Left ventricle myocardium superior (tissue), 1 donor: ENCODE measurements at regions not wholly inside any gene's neighbourhood (a gene's known extent, or its start where the extent isn't known, plus 50 kb on each side); places are given as distances from the start of the nearest gene placed in this dataset.
"Not testable (repeated sequence)": the region's sequence is repeated elsewhere in the genome, so short reads cannot be mapped to it uniquely, and the experiment has no call there.

ENCODE experiments used
- ATAC-seq: fragments of 200-7000 bp; cut with Tn5 transposase; one replicate; pipeline ENCODE4 v1.9.1; 2020; ENCODE audit warnings: mild to moderate bottlenecking, moderate library complexity
- DNase-seq: peaks from one replicate; pipeline ENCODE4 v3.0.0-alpha.2; 2020
- intact Hi-C: fragments of 100-400 bp; cut with micrococcal nuclease; formaldehyde crosslinking; loops from one replicate; pipeline ENCODE4 v1.11.0; 2022
- donor health status: DM: no; HTN: yes; CAD: no; lungs with severe emphysema.

- intact Hi-C loops: no loop called here
- ATAC-seq (no peak), DNase-seq (no peak)
Observed at GRCh38 chr2:22055784-22056620, 932.2 kb downstream of the TDRD15 start.

- intact Hi-C loops: no loop called here
- ATAC-seq: no peak
- no peak for DNase-seq
Observed at GRCh38 chr2:22056621-22057132, 932.9 kb downstream of the TDRD15 start.

- no peak for DNase-seq
- ATAC-seq: no peak
- intact Hi-C loops: no loop called here
Observed at GRCh38 chr2:22062679-22063078, 938.9 kb downstream of the TDRD15 start.

GRCh38 chr2:22076454-22076853 is 952.7 kb downstream of the TDRD15 start:
- DNase-seq (no peak), ATAC-seq (no peak)
- intact Hi-C loops: no loop called here

GRCh38 chr2:22078701-22079100 is 954.9 kb downstream of the TDRD15 start:
- intact Hi-C loops: no loop called here
- DNase-seq (no peak), ATAC-seq (no peak)

GRCh38 chr2:22079583-22079982 is 955.8 kb downstream of the TDRD15 start:
- DNase-seq (no peak), ATAC-seq (no peak)
- intact Hi-C loops: no loop called here

GRCh38 chr2:22086726-22087125 is 963.0 kb downstream of the TDRD15 start:
- DNase-seq: no peak
- intact Hi-C loops: no loop called here
- no peak for ATAC-seq

GRCh38 chr2:22103617-22104016 is 979.8 kb downstream of the TDRD15 start:
- DNase-seq, intact Hi-C loops, ATAC-seq: not testable (repeated sequence)

GRCh38 chr2:22110244-22110651 is 986.5 kb downstream of the TDRD15 start:
- DNase-seq: no peak
- ATAC-seq: no peak
- intact Hi-C loops: no loop called here

GRCh38 chr2:22124003-22124402 is 1000.2 kb downstream of the TDRD15 start:
- DNase-seq (no peak), ATAC-seq (no peak)
- intact Hi-C loops: no loop called here

- ATAC-seq (no peak), DNase-seq (no peak)
- intact Hi-C loops: no loop called here
Observed at GRCh38 chr2:22126106-22126505, 1002.3 kb downstream of the TDRD15 start.

- ATAC-seq (no peak), DNase-seq (no peak)
- intact Hi-C loops: no loop called here
Observed at GRCh38 chr2:22126978-22127377, 1003.2 kb downstream of the TDRD15 start.

- intact Hi-C loops: no loop called here
- DNase-seq (no peak), ATAC-seq (no peak)
Observed at GRCh38 chr2:22134421-22134820, 1010.7 kb downstream of the TDRD15 start.

- no peak for ATAC-seq
- DNase-seq: no peak
Observed at GRCh38 chr2:22136446-22136845, 1012.7 kb downstream of the TDRD15 start.

GRCh38 chr2:22143840-22144239 is 1020.1 kb downstream of the TDRD15 start:
- no peak for ATAC-seq
- DNase-seq: no peak
- intact Hi-C loops: no loop called here

More at GRCh38 chr2:22136446-22136845, 1012.7 kb downstream of the TDRD15 start:
- intact Hi-C loops: no loop called here

GRCh38 chr2:22153931-22154613 is 1030.3 kb downstream of the TDRD15 start:
- ATAC-seq (no peak), DNase-seq (no peak)
- intact Hi-C loops: no loop called here

- intact Hi-C loops, DNase-seq, ATAC-seq: not testable (repeated sequence)
Observed at GRCh38 chr2:22156661-22157060, 1032.9 kb downstream of the TDRD15 start.

GRCh38 chr2:22167256-22167655 is 1043.5 kb downstream of the TDRD15 start:
- no peak for ATAC-seq
- DNase-seq: no peak
- intact Hi-C loops: no loop called here

GRCh38 chr2:22175003-22175402 is 1051.2 kb downstream of the TDRD15 start:
- no peak for DNase-seq
- intact Hi-C loops: no loop called here
- no peak for ATAC-seq

- intact Hi-C loops: no loop called here
- ATAC-seq (no peak), DNase-seq (no peak)
Observed at GRCh38 chr2:22185251-22185650, 1061.5 kb downstream of the TDRD15 start.
